Memory B cell (primary cell): ENCODE measurements at regions not wholly inside any gene's neighbourhood (a gene's known extent, or its start where the extent isn't known, plus 50 kb on each side); places are given as distances from the start of the nearest gene placed in this dataset.
"Not testable (repeated sequence)": the region's sequence is repeated elsewhere in the genome, so short reads cannot be mapped to it uniquely, and the experiment has no call there.

Source experiments
- ATAC-seq: fragments of 150-1000 bp; cut with Tn5 transposase; 2 replicates; pipeline ENCODE4 v1.10.0; 2021; ENCODE audit warnings: low read depth, mild to moderate bottlenecking, moderate library complexity
- DNase-seq, 2 donors: peaks; one replicate each; pipeline ENCODE4 v3.0.0; 2022; ENCODE audit warnings: low spot score in 2 of 2
- H3K27ac Mint-ChIP-seq: one replicate; pipeline ENCODE4 v1.8.0; 2022; ENCODE audit warnings: mild to moderate bottlenecking, moderate library complexity, mixed read lengths
- H3K27me3 Mint-ChIP-seq: one replicate; pipeline ENCODE4 v1.8.0; 2022; ENCODE audit warnings: mixed read lengths
- H3K36me3 Mint-ChIP-seq: one replicate; pipeline ENCODE4 v1.8.0; 2022; ENCODE audit warnings: mild to moderate bottlenecking, mixed read lengths
- H3K4me1 Mint-ChIP-seq: one replicate; pipeline ENCODE4 v1.8.0; 2022; ENCODE audit warnings: mixed read lengths
- H3K4me3 Mint-ChIP-seq: one replicate; pipeline ENCODE4 v1.8.0; 2022; ENCODE audit warnings: mild to moderate bottlenecking, moderate library complexity, mixed read lengths
- H3K9me3 Mint-ChIP-seq: one replicate; pipeline ENCODE4 v1.8.0; 2022; ENCODE audit warnings: mixed read lengths

DNA sequence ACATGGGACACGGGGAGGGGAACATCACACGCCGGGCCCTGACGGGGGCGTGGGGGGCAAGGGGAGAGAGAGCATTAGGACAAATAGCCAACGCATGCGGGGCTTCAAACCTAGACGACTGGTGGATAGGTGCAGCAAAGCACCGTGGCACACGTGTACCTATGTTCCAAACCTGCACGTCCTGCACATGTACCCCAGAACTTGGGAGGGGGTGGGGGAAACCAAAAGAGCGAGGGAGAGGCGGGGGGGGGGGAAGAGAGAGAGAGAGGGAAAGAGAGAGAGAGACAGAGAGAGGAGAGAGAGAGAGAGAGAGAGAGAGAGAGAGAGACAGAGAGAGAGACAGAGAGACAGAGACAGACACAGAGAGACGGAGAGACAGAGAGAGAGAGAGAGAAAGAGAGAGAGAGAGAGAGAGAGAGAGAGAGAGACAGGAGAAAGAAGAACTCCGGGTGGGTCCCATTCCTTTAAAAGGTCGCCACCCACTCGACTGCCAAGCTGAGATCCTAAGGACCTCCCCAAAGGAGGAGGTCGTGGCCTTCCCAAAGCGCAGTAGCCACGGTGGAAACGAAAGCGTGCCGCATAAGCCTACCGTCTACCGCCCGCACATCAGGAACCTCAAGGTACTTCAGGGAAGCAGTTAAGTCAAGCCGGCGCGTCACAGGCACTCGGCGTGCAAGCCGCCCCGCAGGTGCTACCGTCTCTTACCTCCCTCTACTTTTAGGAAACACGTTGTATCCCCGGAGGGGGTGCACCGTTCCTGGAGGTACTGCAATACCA lies 65.7 kb upstream of the RNU2-1 start:
- not testable (repeated sequence) for ATAC-seq, H3K4me1 Mint-ChIP-seq, H3K27ac Mint-ChIP-seq, DNase-seq, H3K4me3 Mint-ChIP-seq, H3K36me3 Mint-ChIP-seq, H3K9me3 Mint-ChIP-seq, H3K27me3 Mint-ChIP-seq

DNA sequence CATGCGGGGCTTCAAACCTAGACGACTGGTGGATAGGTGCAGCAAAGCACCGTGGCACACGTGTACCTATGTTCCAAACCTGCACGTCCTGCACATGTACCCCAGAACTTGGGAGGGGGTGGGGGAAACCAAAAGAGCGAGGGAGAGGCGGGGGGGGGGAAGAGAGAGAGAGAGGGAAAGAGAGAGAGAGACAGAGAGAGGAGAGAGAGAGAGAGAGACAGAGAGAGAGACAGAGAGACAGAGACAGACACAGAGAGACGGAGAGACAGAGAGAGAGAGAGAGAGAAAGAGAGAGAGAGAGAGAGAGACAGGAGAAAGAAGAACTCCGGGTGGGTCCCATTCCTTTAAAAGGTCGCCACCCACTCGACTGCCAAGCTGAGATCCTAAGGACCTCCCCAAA lies 55.9 kb upstream of the RNU2-1 start:
- not testable (repeated sequence) for H3K4me3 Mint-ChIP-seq, ATAC-seq, H3K27ac Mint-ChIP-seq, H3K27me3 Mint-ChIP-seq, H3K36me3 Mint-ChIP-seq, H3K4me1 Mint-ChIP-seq, DNase-seq, H3K9me3 Mint-ChIP-seq

DNA sequence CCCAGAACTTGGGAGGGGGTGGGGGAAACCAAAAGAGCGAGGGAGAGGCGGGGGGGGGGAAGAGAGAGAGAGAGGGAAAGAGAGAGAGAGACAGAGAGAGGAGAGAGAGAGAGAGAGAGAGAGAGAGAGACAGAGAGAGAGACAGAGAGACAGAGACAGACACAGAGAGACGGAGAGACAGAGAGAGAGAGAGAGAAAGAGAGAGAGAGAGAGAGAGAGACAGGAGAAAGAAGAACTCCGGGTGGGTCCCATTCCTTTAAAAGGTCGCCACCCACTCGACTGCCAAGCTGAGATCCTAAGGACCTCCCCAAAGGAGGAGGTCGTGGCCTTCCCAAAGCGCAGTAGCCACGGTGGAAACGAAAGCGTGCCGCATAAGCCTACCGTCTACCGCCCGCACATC lies 49.8 kb upstream of the RNU2-1 start:
- not testable (repeated sequence) for H3K9me3 Mint-ChIP-seq, H3K4me3 Mint-ChIP-seq, ATAC-seq, H3K36me3 Mint-ChIP-seq, H3K27me3 Mint-ChIP-seq, H3K4me1 Mint-ChIP-seq
- peak in 1 of 2 donors; percentile 12 for DNase-seq
- H3K27ac Mint-ChIP-seq = peak overlapping the region; percentile 38
